Retina (tissue), 1 donor: ENCODE measurements at regions not wholly inside any gene's neighbourhood (a gene's known extent, or its start where the extent isn't known, plus 50 kb on each side); places are given as distances from the start of the nearest gene placed in this dataset.
A peak's percentile ranks its signal among the peaks of the same experiment; 100 is the strongest.

Source experiments
- DNase-seq: peaks from one replicate; pipeline ENCODE4 v3.0.0-alpha.2; 2016

- no peak for DNase-seq
These were observed 79.8 kb downstream of the BARX1 start for GRCh38 chr9:93875330-93875729.

GRCh38 chr9:93874242-93874641, 80.9 kb downstream of the BARX1 start:
- DNase-seq, result no peak

- no peak for DNase-seq
These were observed 83.9 kb downstream of the BARX1 start for GRCh38 chr9:93871286-93871685.

GRCh38 chr9:93869863-93870262, 85.3 kb downstream of the BARX1 start:
- no peak for DNase-seq

- no peak for DNase-seq
These were observed 86.1 kb downstream of the BARX1 start for GRCh38 chr9:93869088-93869487.

GRCh38 chr9:93865716-93866115, 89.4 kb downstream of the BARX1 start:
- DNase-seq, result no peak

GRCh38 chr9:93865245-93865644, 89.9 kb downstream of the BARX1 start:
- DNase-seq, result no peak

GRCh38 chr9:93864840-93865239, 90.3 kb downstream of the BARX1 start:
- no peak for DNase-seq

- DNase-seq, result no peak
These were observed 91.1 kb downstream of the BARX1 start for GRCh38 chr9:93864032-93864431.

- DNase-seq, result no peak
These were observed 92.1 kb downstream of the BARX1 start for GRCh38 chr9:93862877-93863545.

GRCh38 chr9:93861736-93862358, 93.3 kb downstream of the BARX1 start:
- DNase-seq, result no peak

GRCh38 chr9:93860694-93861658, 94.2 kb downstream of the BARX1 start:
- DNase-seq, result peak; percentile 61

GRCh38 chr9:93859431-93860215, 95.5 kb downstream of the BARX1 start:
- no peak for DNase-seq

GRCh38 chr9:93857528-93857927, 97.6 kb downstream of the BARX1 start:
- no peak for DNase-seq

GRCh38 chr9:93852728-93853127, 102.4 kb downstream of the BARX1 start:
- DNase-seq, result no peak

GRCh38 chr9:93846349-93846748, 108.8 kb downstream of the BARX1 start:
- no peak for DNase-seq

GRCh38 chr9:93843396-93843795, 111.8 kb downstream of the BARX1 start:
- no peak for DNase-seq

- DNase-seq, result no peak
These were observed 124.5 kb downstream of the BARX1 start for GRCh38 chr9:93830606-93831005.

- no peak for DNase-seq
These were observed 125.1 kb downstream of the BARX1 start for GRCh38 chr9:93830012-93830596.

GRCh38 chr9:93829271-93830011, 125.7 kb downstream of the BARX1 start:
- DNase-seq, result peak; percentile 9

GRCh38 chr9:93828331-93829097, 126.6 kb downstream of the BARX1 start:
- DNase-seq, result peak; percentile 3
